ENCODE measurements at regions not wholly inside any gene's neighbourhood (a gene's known extent, or its start where the extent isn't known, plus 50 kb on each side); places are given as distances from the start of the nearest gene placed in this dataset.
"Not testable (repeated sequence)": the region's sequence is repeated elsewhere in the genome, so short reads cannot be mapped to it uniquely, and the experiment has no call there.

DNA sequence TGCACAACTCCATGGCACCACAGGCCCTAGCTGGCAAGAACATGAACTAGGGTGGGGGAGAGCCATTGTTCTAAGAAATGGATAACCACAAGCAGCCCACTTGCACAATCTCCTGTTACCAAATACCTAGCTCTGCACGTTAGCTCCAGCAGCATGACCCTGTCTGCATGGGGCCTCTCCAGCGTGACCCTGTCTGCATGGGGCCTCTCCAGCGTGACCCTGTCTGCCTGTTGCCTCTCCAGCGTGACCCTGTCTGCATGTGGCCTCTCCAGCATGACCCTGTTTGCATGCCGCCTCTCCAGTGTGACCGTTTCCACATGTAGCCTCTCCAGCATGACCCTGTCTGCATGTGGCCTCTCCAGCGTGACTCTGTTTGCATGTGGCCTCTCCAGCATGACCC, 356.7 kb downstream of the CNTNAP3B start:
- H3K27me3 ChIP-seq (ENCODE audit: low read length); H3K79me2 ChIP-seq (ENCODE audit: low read length); H3K9me3 ChIP-seq (ENCODE audit: low read length); intact Hi-C loops (cut with micrococcal nuclease); H3K4me3 ChIP-seq (ENCODE audit: low read length); ATAC-seq; POLR2A ChIA-PET (ENCODE audit: unreplicated experiment); H3F3A ChIP-seq (ENCODE audit: low read length, unreplicated experiment); H3K4me1 ChIP-seq (ENCODE audit: insufficient read depth, low read length); H4K20me1 ChIP-seq (ENCODE audit: low read length); H3K27ac ChIP-seq (ENCODE audit: low read length); CTCF ChIA-PET; H3K4me2 ChIP-seq (ENCODE audit: low read length); DNase-seq; BruUV-seq (replicated peaks); H3K9ac ChIP-seq (ENCODE audit: low read length); H3K36me3 ChIP-seq (ENCODE audit: low read depth, low read length); H2AFZ ChIP-seq (ENCODE audit: low read length); H3K9me2 ChIP-seq (replicated peaks; ENCODE audit: low read length): not testable (repeated sequence)

DNA sequence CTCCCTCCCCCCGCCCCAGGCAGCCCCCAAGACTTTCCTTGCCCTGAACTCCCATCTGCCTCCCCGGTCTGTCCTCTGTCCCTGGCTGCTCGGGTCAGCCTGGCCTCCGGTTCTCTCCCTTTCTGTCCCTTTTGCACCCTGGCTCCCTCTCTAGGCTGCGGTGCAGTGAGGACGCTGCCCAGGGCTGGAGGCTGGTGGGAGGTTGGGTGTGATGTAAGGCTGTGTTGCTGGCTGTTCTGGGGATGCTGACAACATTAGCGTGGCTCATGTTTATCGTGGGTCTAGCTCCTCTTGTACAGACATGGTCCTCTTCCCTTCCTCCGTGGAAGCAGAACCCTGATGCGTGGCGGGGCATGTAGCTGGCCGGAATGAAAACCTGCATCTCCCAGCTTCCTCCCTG, 357.5 kb downstream of the CNTNAP3B start:
- ATAC-seq; H3K4me2 ChIP-seq (ENCODE audit: low read length); H3K9me3 ChIP-seq (ENCODE audit: low read length); H3K79me2 ChIP-seq (ENCODE audit: low read length); H3K4me1 ChIP-seq (ENCODE audit: insufficient read depth, low read length); H3K27me3 ChIP-seq (ENCODE audit: low read length); H3K36me3 ChIP-seq (ENCODE audit: low read depth, low read length); H3F3A ChIP-seq (ENCODE audit: low read length, unreplicated experiment); H3K9me2 ChIP-seq (replicated peaks; ENCODE audit: low read length); BruUV-seq (replicated peaks); H3K27ac ChIP-seq (ENCODE audit: low read length); H3K9ac ChIP-seq (ENCODE audit: low read length); POLR2A ChIA-PET (ENCODE audit: unreplicated experiment); H4K20me1 ChIP-seq (ENCODE audit: low read length); H2AFZ ChIP-seq (ENCODE audit: low read length); intact Hi-C loops (cut with micrococcal nuclease); DNase-seq; CTCF ChIA-PET; H3K4me3 ChIP-seq (ENCODE audit: low read length): not testable (repeated sequence)

DNA sequence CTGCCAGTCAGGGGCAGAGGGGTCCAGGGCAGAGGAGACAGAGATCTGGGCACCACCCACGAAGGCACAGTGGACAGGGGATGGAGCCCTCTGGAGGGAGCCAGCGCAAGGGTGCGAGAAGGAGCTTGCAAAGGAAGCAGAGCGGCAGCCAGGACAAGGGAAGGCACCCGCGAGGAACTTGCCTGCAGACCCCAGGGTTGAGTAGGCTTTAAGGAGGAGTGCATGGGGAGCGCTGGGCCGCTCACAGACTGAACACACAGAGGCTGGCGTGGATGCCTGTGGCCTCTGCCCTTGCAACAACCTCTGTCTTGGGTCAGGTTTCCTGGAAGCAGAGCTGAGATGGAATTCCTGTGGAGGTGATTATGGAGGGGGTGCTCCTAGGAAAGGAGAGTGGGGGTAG, 374.4 kb downstream of the CNTNAP3B start:
- H2AFZ ChIP-seq (ENCODE audit: low read length); DNase-seq; H3F3A ChIP-seq (ENCODE audit: low read length, unreplicated experiment); ATAC-seq; CTCF ChIA-PET; BruUV-seq (replicated peaks); intact Hi-C loops (cut with micrococcal nuclease); H3K9me3 ChIP-seq (ENCODE audit: low read length); H3K27ac ChIP-seq (ENCODE audit: low read length); POLR2A ChIA-PET (ENCODE audit: unreplicated experiment); H3K4me1 ChIP-seq (ENCODE audit: insufficient read depth, low read length); H3K4me3 ChIP-seq (ENCODE audit: low read length); H4K20me1 ChIP-seq (ENCODE audit: low read length); H3K36me3 ChIP-seq (ENCODE audit: low read depth, low read length); H3K9ac ChIP-seq (ENCODE audit: low read length); H3K4me2 ChIP-seq (ENCODE audit: low read length); H3K9me2 ChIP-seq (replicated peaks; ENCODE audit: low read length); H3K27me3 ChIP-seq (ENCODE audit: low read length); H3K79me2 ChIP-seq (ENCODE audit: low read length): not testable (repeated sequence)

DNA sequence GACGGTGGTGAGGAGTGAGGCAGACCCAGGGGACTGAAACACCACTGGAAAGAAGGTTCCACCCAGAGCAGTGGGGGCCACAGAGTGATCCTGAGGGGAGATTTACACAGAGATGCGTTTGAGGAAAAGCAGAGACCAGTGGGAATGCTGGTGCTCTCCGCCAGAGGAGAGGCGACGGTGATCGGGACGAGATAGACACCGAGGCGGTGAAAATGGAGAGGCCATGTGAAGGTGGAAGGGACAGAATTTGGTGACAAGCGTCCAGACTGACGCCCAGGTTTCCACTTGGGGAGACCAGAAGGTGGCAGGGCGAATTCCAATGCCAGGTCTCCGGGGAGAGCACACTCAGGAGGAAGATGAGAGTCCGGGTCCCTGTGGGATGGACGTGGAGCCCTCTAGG, 374.8 kb downstream of the CNTNAP3B start:
- H3K9me2 ChIP-seq (replicated peaks; ENCODE audit: low read length); POLR2A ChIA-PET (ENCODE audit: unreplicated experiment); H3K27ac ChIP-seq (ENCODE audit: low read length); H3K4me2 ChIP-seq (ENCODE audit: low read length); H3K9me3 ChIP-seq (ENCODE audit: low read length); CTCF ChIA-PET; H3K79me2 ChIP-seq (ENCODE audit: low read length); H3F3A ChIP-seq (ENCODE audit: low read length, unreplicated experiment); BruUV-seq (replicated peaks); H3K4me1 ChIP-seq (ENCODE audit: insufficient read depth, low read length); DNase-seq; H4K20me1 ChIP-seq (ENCODE audit: low read length); ATAC-seq; H3K36me3 ChIP-seq (ENCODE audit: low read depth, low read length); H2AFZ ChIP-seq (ENCODE audit: low read length); intact Hi-C loops (cut with micrococcal nuclease); H3K9ac ChIP-seq (ENCODE audit: low read length); H3K27me3 ChIP-seq (ENCODE audit: low read length); H3K4me3 ChIP-seq (ENCODE audit: low read length): not testable (repeated sequence)

DNA sequence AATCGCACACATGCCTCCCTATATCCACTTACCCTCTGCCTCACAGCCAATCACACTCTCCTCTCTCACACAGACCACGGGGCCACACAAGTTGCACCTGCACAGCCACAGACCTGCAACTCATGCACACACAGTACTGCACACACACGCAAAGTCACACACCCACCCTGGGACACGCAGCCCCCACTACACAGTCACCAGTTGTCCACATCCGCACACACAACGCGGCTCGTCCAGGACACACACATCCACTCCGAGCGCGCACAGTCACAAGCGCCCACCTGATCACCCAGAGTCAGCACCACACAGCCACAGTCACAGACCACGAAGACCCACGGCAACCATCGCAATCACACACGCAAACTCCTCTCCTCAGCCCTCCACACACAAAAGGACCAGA, 387.3 kb downstream of the CNTNAP3B start:
- H3F3A ChIP-seq (ENCODE audit: low read length, unreplicated experiment); H3K9ac ChIP-seq (ENCODE audit: low read length); H3K27me3 ChIP-seq (ENCODE audit: low read length); H3K4me1 ChIP-seq (ENCODE audit: insufficient read depth, low read length); H4K20me1 ChIP-seq (ENCODE audit: low read length); POLR2A ChIA-PET (ENCODE audit: unreplicated experiment); intact Hi-C loops (cut with micrococcal nuclease); H3K79me2 ChIP-seq (ENCODE audit: low read length); H3K9me3 ChIP-seq (ENCODE audit: low read length); H3K36me3 ChIP-seq (ENCODE audit: low read depth, low read length); DNase-seq; ATAC-seq; CTCF ChIA-PET; H3K4me3 ChIP-seq (ENCODE audit: low read length); BruUV-seq (replicated peaks); H3K9me2 ChIP-seq (replicated peaks; ENCODE audit: low read length); H2AFZ ChIP-seq (ENCODE audit: low read length); H3K4me2 ChIP-seq (ENCODE audit: low read length); H3K27ac ChIP-seq (ENCODE audit: low read length): not testable (repeated sequence)

DNA sequence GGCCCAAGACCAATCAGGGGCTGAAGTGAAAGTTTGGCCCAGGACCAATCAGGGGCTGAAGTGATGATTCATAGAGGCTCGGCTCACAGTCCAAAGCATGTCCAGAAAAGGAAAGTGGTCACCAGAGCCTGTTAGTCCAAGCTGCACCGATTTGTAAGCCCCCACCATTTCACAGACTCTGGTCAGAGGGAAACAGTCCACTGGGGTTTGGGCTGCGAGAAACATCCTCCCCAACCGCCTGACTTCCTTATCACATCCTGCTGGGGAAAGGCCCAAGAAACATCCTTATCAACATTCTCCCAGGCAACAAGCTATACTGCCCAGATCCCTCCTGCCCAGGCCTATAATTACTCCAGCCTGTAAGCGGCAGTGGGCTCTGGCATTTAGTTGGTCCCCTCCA, 388.1 kb downstream of the CNTNAP3B start:
- H3K27ac ChIP-seq (ENCODE audit: low read length); H3K4me1 ChIP-seq (ENCODE audit: insufficient read depth, low read length); H2AFZ ChIP-seq (ENCODE audit: low read length); ATAC-seq; H3F3A ChIP-seq (ENCODE audit: low read length, unreplicated experiment); H4K20me1 ChIP-seq (ENCODE audit: low read length); H3K4me3 ChIP-seq (ENCODE audit: low read length); H3K9ac ChIP-seq (ENCODE audit: low read length); H3K9me3 ChIP-seq (ENCODE audit: low read length); H3K4me2 ChIP-seq (ENCODE audit: low read length); H3K9me2 ChIP-seq (replicated peaks; ENCODE audit: low read length); intact Hi-C loops (cut with micrococcal nuclease); POLR2A ChIA-PET (ENCODE audit: unreplicated experiment); CTCF ChIA-PET; BruUV-seq (replicated peaks); H3K79me2 ChIP-seq (ENCODE audit: low read length); DNase-seq; H3K27me3 ChIP-seq (ENCODE audit: low read length); H3K36me3 ChIP-seq (ENCODE audit: low read depth, low read length): not testable (repeated sequence)

DNA sequence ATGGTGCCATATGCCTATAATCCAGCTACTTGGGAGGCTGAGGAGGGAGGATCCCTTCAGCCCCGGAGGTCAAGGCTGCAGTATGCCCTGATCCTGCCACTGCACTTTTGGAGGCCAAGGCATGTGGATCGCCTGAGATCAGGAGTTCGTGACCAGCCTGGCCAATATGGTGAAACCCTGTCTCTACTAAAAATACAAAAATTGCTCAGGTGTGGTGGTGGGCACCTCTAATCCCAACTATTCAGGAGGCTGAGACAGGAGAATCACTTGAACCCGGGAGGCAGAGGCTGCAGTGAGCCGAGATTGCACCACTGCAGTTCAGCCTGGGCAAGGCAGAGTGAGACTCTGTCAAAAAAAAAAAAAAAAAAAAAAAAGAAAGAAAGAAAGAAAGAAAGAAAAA, 390.5 kb downstream of the CNTNAP3B start:
- intact Hi-C loops (cut with micrococcal nuclease); H3K4me2 ChIP-seq (ENCODE audit: low read length); H3K9me2 ChIP-seq (replicated peaks; ENCODE audit: low read length); H3K27me3 ChIP-seq (ENCODE audit: low read length); POLR2A ChIA-PET (ENCODE audit: unreplicated experiment); CTCF ChIA-PET; H4K20me1 ChIP-seq (ENCODE audit: low read length); ATAC-seq; H3F3A ChIP-seq (ENCODE audit: low read length, unreplicated experiment); H3K36me3 ChIP-seq (ENCODE audit: low read depth, low read length); DNase-seq; H3K27ac ChIP-seq (ENCODE audit: low read length); H3K4me3 ChIP-seq (ENCODE audit: low read length); H3K9ac ChIP-seq (ENCODE audit: low read length); H2AFZ ChIP-seq (ENCODE audit: low read length); H3K9me3 ChIP-seq (ENCODE audit: low read length); H3K79me2 ChIP-seq (ENCODE audit: low read length); BruUV-seq (replicated peaks); H3K4me1 ChIP-seq (ENCODE audit: insufficient read depth, low read length): not testable (repeated sequence)

All from PC-3 (cell line).